D721Med (cell line): ENCODE measurements at regions not wholly inside any gene's neighbourhood (a gene's known extent, or its start where the extent isn't known, plus 50 kb on each side); places are given as distances from the start of the nearest gene placed in this dataset.

ENCODE experiments used
- DNase-seq: peaks from one replicate; pipeline ENCODE4 v3.0.0; 2011; ENCODE audit warnings: low spot score; ENCODE audit not compliant: insufficient read length
- FAIRE-seq: peaks from 2 replicates; lab custom pipeline; 2011; peaks lifted over from hg19 to GRCh38; lab: Jason Lieb, UNC
- TF ChIP-seq, protein P1 (sequence below): IDR thresholded peaks from 2 replicates; pipeline ENCODE4 v1.5.1; 2012; ENCODE audit warnings: mild to moderate bottlenecking, control low read depth; ENCODE audit not compliant: insufficient read depth; ENCODE audit errors: missing control alignments

DNA sequence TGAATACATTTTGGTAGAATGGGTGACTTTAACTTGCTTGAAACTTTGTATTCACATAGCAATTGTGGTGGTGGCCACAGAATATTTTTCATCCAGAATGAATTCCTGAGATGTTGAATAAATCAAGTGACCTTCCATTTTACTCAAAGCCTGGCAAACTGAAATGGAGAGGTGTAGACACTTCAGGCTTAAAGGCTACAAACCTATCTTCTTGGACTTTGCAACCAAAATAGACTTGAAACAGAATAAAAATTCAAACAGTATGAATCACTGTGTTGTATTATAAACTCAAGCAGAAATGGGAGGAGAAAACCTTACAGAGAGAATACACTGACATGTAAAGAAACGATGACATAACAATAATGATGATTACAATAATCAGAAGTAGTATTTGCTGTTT is 371.6 kb downstream of the BCKDHB start:
- no peak for FAIRE-seq
- TF ChIP-seq, protein P1, sequence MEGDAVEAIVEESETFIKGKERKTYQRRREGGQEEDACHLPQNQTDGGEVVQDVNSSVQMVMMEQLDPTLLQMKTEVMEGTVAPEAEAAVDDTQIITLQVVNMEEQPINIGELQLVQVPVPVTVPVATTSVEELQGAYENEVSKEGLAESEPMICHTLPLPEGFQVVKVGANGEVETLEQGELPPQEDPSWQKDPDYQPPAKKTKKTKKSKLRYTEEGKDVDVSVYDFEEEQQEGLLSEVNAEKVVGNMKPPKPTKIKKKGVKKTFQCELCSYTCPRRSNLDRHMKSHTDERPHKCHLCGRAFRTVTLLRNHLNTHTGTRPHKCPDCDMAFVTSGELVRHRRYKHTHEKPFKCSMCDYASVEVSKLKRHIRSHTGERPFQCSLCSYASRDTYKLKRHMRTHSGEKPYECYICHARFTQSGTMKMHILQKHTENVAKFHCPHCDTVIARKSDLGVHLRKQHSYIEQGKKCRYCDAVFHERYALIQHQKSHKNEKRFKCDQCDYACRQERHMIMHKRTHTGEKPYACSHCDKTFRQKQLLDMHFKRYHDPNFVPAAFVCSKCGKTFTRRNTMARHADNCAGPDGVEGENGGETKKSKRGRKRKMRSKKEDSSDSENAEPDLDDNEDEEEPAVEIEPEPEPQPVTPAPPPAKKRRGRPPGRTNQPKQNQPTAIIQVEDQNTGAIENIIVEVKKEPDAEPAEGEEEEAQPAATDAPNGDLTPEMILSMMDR: no peak
- DNase-seq: no peak

- TF ChIP-seq, protein P1: no peak
- DNase-seq: no peak
- peak; percentile 38 for FAIRE-seq
Measured at GRCh38 chr6:80477591-80477990, 371.1 kb downstream of the BCKDHB start.

- TF ChIP-seq, protein P1: no peak
- FAIRE-seq (no peak), DNase-seq (no peak)
Measured at GRCh38 chr6:80472271-80472670, 365.8 kb downstream of the BCKDHB start.

GRCh38 chr6:80469977-80470376 is 363.5 kb downstream of the BCKDHB start:
- TF ChIP-seq, protein P1: no peak
- DNase-seq (no peak), FAIRE-seq (no peak)

DNA sequence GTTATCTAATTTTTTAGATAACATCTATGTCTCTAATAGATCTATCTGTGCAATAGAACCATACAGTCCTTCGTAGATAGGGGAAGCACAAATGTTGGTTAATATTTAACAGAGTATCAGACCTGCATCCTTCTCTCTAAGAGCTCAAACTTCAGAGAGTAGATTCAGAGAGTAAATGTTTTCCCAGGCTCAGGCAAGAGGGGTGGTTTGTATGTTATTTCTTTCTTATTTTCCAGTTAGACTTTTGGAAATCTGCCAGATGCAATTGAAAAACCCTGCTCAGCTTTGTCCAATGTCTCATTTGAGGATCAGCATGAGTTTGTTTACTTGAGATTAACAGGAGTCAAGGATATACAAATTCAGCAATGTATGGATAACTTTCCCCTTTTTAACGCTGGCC is 361.9 kb downstream of the BCKDHB start:
- DNase-seq (no peak), FAIRE-seq (no peak)
- TF ChIP-seq, protein P1: no peak

GRCh38 chr6:80467408-80467807 is 360.9 kb downstream of the BCKDHB start:
- TF ChIP-seq, protein P1: no peak
- DNase-seq (no peak), FAIRE-seq (no peak)

DNA sequence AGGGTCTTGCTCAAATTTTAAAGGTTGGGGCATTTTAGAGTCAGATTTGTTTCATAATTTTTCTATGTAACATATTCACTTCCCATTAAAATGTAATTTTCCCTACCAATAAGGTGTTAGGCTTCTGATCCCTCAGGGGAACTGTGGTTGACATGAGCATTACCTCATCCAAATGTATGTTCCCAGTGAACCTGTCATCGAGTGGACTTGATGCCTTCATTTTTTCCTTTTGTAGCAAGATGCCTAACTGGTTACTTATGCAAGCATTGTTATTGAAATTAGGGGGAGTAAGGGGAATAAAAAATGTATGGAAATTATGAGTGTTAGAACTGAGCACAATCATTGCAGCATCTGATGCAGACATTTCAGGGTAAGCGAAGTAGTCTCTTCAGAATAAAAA is 360.5 kb downstream of the BCKDHB start:
- FAIRE-seq (no peak), DNase-seq (no peak)
- TF ChIP-seq, protein P1: no peak
